ENCODE measurements at regions not wholly inside any gene's neighbourhood (a gene's known extent, or its start where the extent isn't known, plus 50 kb on each side); places are given as distances from the start of the nearest gene placed in this dataset.

DNA sequence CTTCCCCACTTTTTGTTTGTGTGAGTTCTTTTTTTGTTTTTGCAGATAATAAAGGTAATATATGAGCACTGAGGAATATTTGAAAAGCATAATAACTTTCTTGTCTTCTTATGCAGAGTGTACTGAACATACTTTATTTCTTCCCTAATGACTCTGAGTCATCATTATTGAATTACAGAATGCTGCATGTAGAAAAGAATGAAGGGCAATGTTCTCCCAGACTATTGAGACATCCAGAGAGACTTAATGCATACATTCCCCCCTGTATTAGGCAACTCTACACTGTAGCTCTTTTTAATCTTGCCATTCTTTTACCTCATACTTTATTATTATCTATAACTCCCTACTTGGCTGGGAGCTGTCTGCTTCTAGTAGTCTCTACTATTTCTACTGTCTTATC, 240.5 kb upstream of the ANKRD50 start:
- no peaks in the 10 kb centered on the region for H3K27me3 ChIP-seq (ENCODE audit: control insufficient read depth, insufficient read depth, low read length)

DNA sequence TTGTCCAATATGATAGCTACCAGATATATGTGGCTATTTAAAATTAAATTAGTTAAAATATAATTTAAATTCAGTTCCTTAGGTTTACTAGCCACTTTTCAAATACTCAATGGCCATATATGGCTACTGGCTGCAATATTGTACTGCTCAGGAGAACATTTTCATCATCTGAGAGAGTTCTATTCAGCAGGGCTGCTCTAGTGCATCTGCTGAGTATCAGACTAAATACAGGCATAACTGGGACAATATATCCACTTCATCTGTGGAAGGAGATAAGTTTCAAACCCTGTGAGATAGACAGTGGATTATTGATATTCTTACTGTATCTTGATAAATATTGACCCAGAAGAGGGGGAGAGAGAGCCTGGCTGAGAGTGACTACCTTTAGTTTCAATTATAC, 240.1 kb upstream of the ANKRD50 start:
- H3K36me3 ChIP-seq (ENCODE audit: control insufficient read depth, insufficient read depth, low read length): no peaks in the 10 kb centered on the region
- no peak overlapping the region for H3K4me3 ChIP-seq (ENCODE audit: low read depth, low read length)
- DNase-seq (ENCODE audit: low read depth): no peak
- TF ChIP-seq, protein P1, sequence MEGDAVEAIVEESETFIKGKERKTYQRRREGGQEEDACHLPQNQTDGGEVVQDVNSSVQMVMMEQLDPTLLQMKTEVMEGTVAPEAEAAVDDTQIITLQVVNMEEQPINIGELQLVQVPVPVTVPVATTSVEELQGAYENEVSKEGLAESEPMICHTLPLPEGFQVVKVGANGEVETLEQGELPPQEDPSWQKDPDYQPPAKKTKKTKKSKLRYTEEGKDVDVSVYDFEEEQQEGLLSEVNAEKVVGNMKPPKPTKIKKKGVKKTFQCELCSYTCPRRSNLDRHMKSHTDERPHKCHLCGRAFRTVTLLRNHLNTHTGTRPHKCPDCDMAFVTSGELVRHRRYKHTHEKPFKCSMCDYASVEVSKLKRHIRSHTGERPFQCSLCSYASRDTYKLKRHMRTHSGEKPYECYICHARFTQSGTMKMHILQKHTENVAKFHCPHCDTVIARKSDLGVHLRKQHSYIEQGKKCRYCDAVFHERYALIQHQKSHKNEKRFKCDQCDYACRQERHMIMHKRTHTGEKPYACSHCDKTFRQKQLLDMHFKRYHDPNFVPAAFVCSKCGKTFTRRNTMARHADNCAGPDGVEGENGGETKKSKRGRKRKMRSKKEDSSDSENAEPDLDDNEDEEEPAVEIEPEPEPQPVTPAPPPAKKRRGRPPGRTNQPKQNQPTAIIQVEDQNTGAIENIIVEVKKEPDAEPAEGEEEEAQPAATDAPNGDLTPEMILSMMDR (IDR thresholded peaks at IDR 0.05; ENCODE audit: insufficient read depth, low read length, poor library complexity, severe bottlenecking): no peak
- no peaks in the 10 kb centered on the region for H3K27me3 ChIP-seq (ENCODE audit: control insufficient read depth, insufficient read depth, low read length)

More for the DNA sequence above, 240.5 kb upstream of the ANKRD50 start:
- no peak for DNase-seq (ENCODE audit: low read depth)
- TF ChIP-seq, protein P1 (IDR thresholded peaks at IDR 0.05; ENCODE audit: insufficient read depth, low read length, poor library complexity, severe bottlenecking): no peak
- no peak overlapping the region for H3K4me3 ChIP-seq (ENCODE audit: low read depth, low read length)
- no peaks in the 10 kb centered on the region for H3K36me3 ChIP-seq (ENCODE audit: control insufficient read depth, insufficient read depth, low read length)

DNA sequence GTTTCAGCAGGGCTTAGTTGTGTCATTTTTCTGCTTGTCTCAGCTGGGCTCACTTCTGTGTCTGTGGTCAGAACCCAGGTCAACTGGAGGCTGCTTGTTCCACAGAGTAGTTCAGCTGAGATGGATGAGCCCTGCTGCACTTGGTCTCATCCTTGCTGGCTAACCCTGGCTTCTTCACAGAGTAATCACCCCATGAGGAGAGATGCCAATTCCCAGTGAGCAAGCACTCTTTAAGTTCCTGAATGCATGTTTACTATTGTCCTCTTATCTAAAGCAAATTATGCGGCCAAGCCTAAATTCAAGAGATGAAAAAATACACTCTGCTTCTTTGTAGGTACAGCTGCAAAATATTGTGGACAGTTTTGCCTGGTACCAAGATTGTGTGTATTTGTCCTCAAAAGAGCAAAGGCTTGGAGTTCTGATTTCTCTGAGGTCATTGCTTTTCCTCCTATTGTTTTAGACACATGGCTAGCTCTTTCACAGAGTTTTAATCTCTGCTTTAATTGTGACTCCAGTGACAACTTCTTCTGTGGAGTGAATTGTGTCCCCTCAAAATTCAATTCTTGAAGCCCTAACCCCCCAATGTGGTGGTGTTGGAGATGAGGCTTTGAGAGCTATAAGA, 236.6 kb upstream of the ANKRD50 start:
- TF ChIP-seq, protein P1 (IDR thresholded peaks at IDR 0.05; ENCODE audit: insufficient read depth, low read length, poor library complexity, severe bottlenecking): no peak
- Histone ChIP-seq H3K4me3 (ENCODE audit: low read depth, low read length) (no peak overlapping the region), H3K36me3 (ENCODE audit: control insufficient read depth, insufficient read depth, low read length) (no peaks in the 10 kb centered on the region), H3K27me3 (ENCODE audit: control insufficient read depth, insufficient read depth, low read length) (no peaks in the 10 kb centered on the region)
- no peak for DNase-seq (ENCODE audit: low read depth)

DNA sequence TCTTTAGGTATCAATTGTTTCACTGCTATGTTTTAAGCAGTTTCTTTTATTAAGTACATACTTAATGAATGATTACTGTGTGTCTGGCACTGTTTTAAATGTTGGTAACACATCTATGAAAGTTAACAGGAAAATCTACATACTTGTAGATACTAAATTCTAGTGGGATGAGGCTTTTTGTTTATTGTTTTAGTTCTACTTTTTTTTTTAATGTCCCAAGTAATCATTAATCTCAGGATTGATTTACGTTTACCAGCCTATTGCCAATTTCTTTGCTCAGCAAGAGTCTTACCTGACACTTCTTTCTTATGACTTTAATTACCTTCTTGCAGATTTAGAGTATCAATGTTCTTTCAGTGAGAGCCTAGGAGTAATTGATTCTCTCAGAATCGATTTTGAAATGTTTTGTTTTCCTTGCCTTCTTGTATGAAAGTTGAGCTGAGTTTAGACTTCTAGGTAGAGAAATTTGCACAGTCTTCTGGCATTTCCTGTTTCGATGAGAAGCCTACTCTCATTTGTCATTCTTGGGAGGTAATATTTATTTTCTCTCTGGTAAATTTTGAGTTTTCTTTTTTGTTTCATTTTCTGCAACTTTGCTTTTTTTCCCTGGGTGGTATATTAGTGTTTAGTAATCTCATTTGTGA, 235.2 kb upstream of the ANKRD50 start:
- DNase-seq (ENCODE audit: low read depth): no peak
- no peak overlapping the region for H3K4me3 ChIP-seq (ENCODE audit: low read depth, low read length)
- no peaks in the 10 kb centered on the region for H3K27me3 ChIP-seq (ENCODE audit: control insufficient read depth, insufficient read depth, low read length)
- no peaks in the 10 kb centered on the region for H3K36me3 ChIP-seq (ENCODE audit: control insufficient read depth, insufficient read depth, low read length)
- TF ChIP-seq, protein P1 (IDR thresholded peaks at IDR 0.05; ENCODE audit: insufficient read depth, low read length, poor library complexity, severe bottlenecking): no peak

DNA sequence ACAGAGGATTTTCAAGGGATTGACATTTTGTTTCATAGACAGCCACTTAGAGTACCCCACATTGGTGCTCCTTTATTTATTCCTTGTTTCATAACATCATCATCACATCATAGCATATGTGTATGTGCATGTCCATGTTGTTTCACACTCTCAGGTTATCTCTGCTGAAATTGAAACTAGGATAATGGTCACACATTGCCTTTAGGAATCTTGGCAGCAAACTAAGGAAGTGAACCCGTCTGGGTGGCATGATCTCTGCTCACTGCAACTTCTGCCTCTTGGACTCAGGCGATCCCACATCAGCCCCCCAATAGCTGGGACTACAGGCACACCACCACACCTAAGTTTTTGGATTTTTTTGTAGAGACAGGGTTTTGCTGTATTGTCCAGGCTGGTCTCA, 234.2 kb upstream of the ANKRD50 start:
- TF ChIP-seq, protein P1 (IDR thresholded peaks at IDR 0.05; ENCODE audit: insufficient read depth, low read length, poor library complexity, severe bottlenecking): no peak
- no peak for DNase-seq (ENCODE audit: low read depth)
- Histone ChIP-seq H3K27me3 (ENCODE audit: control insufficient read depth, insufficient read depth, low read length) (no peaks in the 10 kb centered on the region), H3K36me3 (ENCODE audit: control insufficient read depth, insufficient read depth, low read length) (no peaks in the 10 kb centered on the region), H3K4me3 (ENCODE audit: low read depth, low read length) (no peak overlapping the region)

DNA sequence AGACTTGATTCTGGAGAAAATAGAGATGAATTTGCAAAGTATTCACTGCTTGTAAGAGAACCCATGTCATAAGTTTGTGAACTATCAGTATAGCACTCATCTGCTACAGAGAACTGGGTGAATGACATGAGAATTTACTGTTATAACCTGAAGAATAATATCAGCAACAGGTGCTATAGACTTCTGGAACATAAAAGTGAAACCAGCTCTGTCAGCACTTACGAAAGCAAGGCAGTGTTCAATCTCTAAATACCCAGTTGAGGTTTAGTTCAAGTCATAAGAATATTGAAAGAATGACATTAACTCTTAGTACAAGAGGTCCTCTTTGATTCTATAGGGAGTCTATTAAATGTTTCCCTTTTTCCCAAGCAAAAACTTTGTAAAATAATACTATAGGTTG, 232.9 kb upstream of the ANKRD50 start:
- Histone ChIP-seq H3K4me3 (ENCODE audit: low read depth, low read length) (no peak overlapping the region), H3K27me3 (ENCODE audit: control insufficient read depth, insufficient read depth, low read length) (no peaks in the 10 kb centered on the region), H3K36me3 (ENCODE audit: control insufficient read depth, insufficient read depth, low read length) (no peaks in the 10 kb centered on the region)
- DNase-seq (ENCODE audit: low read depth): no peak
- TF ChIP-seq, protein P1 (IDR thresholded peaks at IDR 0.05; ENCODE audit: insufficient read depth, low read length, poor library complexity, severe bottlenecking): no peak

Measured in kidney epithelial cell (primary cell).